ENCODE measurements at regions not wholly inside any gene's neighbourhood (a gene's known extent, or its start where the extent isn't known, plus 50 kb on each side); places are given as distances from the start of the nearest gene placed in this dataset.
A peak's percentile ranks its signal among the peaks of the same experiment; 100 is the strongest.

DNA sequence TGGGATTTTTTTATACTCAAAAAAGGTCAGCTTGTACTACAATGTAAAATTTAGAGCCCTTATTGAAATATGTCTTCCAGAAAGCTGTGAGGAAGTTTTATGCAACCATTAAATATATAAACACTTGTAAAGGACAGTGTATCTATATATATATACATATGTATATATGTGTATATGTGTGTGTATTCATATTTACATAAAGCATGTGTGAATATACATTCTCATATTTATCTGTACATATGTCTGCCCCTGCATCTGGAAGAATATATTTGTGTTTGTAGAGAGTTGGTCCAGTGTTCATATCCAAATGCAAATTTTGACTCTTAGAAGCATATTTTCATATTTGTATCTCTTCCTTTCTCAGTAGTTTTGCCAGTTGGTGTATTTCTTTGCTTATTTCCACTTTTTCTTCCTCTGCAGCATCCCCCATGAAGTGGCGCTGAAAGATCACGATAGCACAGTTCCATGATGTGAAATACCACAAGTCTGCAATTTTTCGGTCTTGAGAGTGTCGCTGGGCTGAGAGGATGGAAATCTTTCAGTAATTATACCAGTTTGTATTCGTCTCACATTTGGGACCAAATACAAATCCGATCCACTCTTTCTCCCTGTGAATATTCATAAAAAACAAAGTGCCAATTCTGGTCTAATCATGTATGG, 311.7 kb upstream of the DPH6 start:
- Mint-ChIP-seq H3K27ac (no peak overlapping the region), H3K4me1 (peaks cover 28% of the 10 kb centered on the region), H3K36me3 (peaks cover 4% of the 10 kb centered on the region), H3K27me3 (ENCODE audit: low read depth) (no peaks in the 10 kb centered on the region), H3K4me3 (no peak overlapping the region), H3K9me3 (peaks cover 13% of the 10 kb centered on the region)
- no peak for DNase-seq (ENCODE audit: low spot score in 2 of 2, unreplicated experiment in 2 of 2)
- TF ChIP-seq, protein P1, sequence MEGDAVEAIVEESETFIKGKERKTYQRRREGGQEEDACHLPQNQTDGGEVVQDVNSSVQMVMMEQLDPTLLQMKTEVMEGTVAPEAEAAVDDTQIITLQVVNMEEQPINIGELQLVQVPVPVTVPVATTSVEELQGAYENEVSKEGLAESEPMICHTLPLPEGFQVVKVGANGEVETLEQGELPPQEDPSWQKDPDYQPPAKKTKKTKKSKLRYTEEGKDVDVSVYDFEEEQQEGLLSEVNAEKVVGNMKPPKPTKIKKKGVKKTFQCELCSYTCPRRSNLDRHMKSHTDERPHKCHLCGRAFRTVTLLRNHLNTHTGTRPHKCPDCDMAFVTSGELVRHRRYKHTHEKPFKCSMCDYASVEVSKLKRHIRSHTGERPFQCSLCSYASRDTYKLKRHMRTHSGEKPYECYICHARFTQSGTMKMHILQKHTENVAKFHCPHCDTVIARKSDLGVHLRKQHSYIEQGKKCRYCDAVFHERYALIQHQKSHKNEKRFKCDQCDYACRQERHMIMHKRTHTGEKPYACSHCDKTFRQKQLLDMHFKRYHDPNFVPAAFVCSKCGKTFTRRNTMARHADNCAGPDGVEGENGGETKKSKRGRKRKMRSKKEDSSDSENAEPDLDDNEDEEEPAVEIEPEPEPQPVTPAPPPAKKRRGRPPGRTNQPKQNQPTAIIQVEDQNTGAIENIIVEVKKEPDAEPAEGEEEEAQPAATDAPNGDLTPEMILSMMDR (IDR thresholded peaks at IDR 0.05; ENCODE audit: unreplicated experiment): no peak

DNA sequence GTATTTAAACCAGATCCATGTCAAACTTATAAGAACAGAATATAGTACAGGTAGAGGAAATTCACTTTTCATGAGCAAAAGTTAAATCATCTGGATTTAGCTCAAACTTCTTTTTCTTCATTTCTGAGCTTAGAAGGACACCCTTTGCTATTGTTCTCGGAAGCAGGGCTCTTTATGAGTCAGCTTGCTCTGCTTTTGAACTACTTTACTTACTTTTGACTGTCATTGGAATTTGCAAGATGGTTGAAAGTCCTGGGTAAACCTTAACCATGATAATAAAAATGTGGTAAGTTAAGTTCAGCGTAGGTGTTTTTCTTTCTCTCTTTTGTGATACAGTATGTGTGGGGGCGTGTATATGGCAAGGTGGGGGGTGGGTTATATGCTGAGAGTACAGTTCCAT, 312.7 kb upstream of the DPH6 start:
- peak overlapping the region; percentile 64 for H3K27ac Mint-ChIP-seq
- peaks cover 13% of the 10 kb centered on the region for H3K9me3 Mint-ChIP-seq
- DNase-seq (ENCODE audit: low spot score in 2 of 2, unreplicated experiment in 2 of 2): no peak
- TF ChIP-seq, protein P1 (IDR thresholded peaks at IDR 0.05; ENCODE audit: unreplicated experiment): no peak
- peaks cover 21% of the 10 kb centered on the region for H3K4me1 Mint-ChIP-seq
- no peak overlapping the region for H3K4me3 Mint-ChIP-seq
- no peaks in the 10 kb centered on the region for H3K27me3 Mint-ChIP-seq (ENCODE audit: low read depth)
- H3K36me3 Mint-ChIP-seq: peaks cover 4% of the 10 kb centered on the region

DNA sequence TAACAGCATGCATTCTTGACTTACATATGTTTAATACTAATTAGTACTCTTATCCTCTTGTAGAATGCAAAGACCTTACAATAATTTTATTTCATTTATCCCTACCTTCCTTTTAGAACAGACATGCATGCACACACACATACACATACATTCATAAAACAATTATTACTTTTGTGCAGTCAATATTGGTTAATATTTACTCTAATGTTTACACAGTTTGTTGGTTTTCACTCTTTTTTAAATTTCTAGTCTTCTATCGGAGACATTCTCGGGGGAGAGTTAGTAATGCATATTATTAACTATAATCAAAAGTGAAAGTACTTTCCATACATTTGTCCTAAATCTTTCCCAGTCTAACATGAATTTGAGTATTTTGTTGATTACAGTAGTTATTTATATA, 317.7 kb upstream of the DPH6 start:
- TF ChIP-seq, protein P1 (IDR thresholded peaks at IDR 0.05; ENCODE audit: unreplicated experiment): no peak
- Mint-ChIP-seq H3K4me1 (peaks cover 40% of the 10 kb centered on the region), H3K9me3 (peaks cover 13% of the 10 kb centered on the region), H3K27me3 (ENCODE audit: low read depth) (no peaks in the 10 kb centered on the region), H3K27ac (no peak overlapping the region), H3K4me3 (no peak overlapping the region), H3K36me3 (peaks cover 4% of the 10 kb centered on the region)
- no peak for DNase-seq (ENCODE audit: low spot score in 2 of 2, unreplicated experiment in 2 of 2)

DNA sequence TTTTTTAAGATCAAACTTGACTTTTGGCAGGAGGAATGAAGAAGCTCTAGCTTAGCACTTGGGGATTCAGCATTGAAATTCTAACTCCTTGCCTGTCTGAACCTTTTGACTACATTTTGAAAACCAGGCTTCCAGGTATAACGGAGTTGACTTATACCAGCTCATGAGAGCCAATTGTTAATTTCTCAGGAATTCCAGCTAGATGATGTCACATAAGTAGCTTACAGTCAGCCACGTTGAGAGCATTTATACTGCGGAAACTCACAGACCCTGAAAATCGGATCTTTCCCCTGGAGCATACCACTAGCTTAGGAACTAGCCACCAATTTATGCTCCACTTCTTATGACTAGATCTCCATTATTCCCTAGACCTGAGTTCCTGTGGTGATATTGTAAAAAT, 321.4 kb upstream of the DPH6 start:
- TF ChIP-seq, protein P1 (IDR thresholded peaks at IDR 0.05; ENCODE audit: unreplicated experiment): no peak
- DNase-seq (ENCODE audit: low spot score in 2 of 2, unreplicated experiment in 2 of 2): no peak
- no peak overlapping the region for H3K4me3 Mint-ChIP-seq
- peak overlapping the region; percentile 85 for H3K27ac Mint-ChIP-seq
- H3K9me3 Mint-ChIP-seq: no peaks in the 10 kb centered on the region
- no peaks in the 10 kb centered on the region for H3K36me3 Mint-ChIP-seq
- peaks cover 37% of the 10 kb centered on the region for H3K4me1 Mint-ChIP-seq
- no peaks in the 10 kb centered on the region for H3K27me3 Mint-ChIP-seq (ENCODE audit: low read depth)

DNA sequence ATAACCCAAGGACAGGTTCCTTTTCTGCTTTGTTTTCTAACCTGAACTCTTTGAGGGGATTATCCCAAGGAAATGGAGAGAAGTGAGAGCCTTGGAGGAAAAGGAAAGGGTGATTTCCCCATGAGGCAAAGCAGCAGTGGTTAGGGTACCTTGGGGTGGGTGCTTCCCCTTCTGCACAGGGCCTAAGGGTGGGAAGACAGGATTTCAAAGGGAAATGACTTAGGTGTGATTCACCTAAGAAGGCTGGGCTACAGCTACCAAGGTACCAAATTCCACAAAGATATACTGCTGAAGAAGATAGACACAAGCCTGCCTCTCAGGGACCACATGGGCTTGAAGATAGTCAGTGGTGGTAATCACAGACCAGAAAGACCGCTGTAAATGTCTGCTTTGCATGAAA, 325.3 kb upstream of the DPH6 start:
- Mint-ChIP-seq H3K4me1 (peaks cover 20% of the 10 kb centered on the region), H3K27ac (no peak overlapping the region), H3K36me3 (no peaks in the 10 kb centered on the region), H3K4me3 (no peak overlapping the region), H3K27me3 (ENCODE audit: low read depth) (no peaks in the 10 kb centered on the region), H3K9me3 (no peaks in the 10 kb centered on the region)
- DNase-seq (ENCODE audit: low spot score in 2 of 2, unreplicated experiment in 2 of 2): no peak
- TF ChIP-seq, protein P1 (IDR thresholded peaks at IDR 0.05; ENCODE audit: unreplicated experiment): no peak

DNA sequence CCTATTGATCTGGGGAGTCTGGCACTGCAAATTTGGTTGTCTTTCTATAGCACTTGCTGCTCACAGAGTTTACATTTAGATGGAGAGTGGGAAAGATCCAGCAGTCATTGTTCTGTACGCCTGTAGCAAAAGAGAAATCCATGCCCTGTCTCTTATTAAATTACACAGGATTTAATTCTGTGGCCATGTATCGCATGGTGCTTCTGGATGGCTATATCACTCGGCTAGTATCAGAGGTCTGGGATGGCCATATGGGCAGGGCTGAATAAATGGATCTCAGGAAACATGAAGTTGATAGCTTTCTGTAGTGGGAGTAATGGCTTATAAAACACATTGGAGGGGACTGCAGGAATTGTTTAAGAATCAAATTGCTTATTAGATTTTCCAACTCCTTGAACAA, 325.8 kb upstream of the DPH6 start:
- no peaks in the 10 kb centered on the region for H3K27me3 Mint-ChIP-seq (ENCODE audit: low read depth)
- H3K4me1 Mint-ChIP-seq: peaks cover 23% of the 10 kb centered on the region
- no peaks in the 10 kb centered on the region for H3K36me3 Mint-ChIP-seq
- TF ChIP-seq, protein P1 (IDR thresholded peaks at IDR 0.05; ENCODE audit: unreplicated experiment): no peak
- H3K4me3 Mint-ChIP-seq: no peak overlapping the region
- H3K27ac Mint-ChIP-seq: no peak overlapping the region
- no peak for DNase-seq (ENCODE audit: low spot score in 2 of 2, unreplicated experiment in 2 of 2)
- H3K9me3 Mint-ChIP-seq: no peaks in the 10 kb centered on the region

All from mesothelial cell of epicardium (in vitro differentiated cells).